ENCODE measurements at regions not wholly inside any gene's neighbourhood (a gene's known extent, or its start where the extent isn't known, plus 50 kb on each side); places are given as distances from the start of the nearest gene placed in this dataset.

DNA sequence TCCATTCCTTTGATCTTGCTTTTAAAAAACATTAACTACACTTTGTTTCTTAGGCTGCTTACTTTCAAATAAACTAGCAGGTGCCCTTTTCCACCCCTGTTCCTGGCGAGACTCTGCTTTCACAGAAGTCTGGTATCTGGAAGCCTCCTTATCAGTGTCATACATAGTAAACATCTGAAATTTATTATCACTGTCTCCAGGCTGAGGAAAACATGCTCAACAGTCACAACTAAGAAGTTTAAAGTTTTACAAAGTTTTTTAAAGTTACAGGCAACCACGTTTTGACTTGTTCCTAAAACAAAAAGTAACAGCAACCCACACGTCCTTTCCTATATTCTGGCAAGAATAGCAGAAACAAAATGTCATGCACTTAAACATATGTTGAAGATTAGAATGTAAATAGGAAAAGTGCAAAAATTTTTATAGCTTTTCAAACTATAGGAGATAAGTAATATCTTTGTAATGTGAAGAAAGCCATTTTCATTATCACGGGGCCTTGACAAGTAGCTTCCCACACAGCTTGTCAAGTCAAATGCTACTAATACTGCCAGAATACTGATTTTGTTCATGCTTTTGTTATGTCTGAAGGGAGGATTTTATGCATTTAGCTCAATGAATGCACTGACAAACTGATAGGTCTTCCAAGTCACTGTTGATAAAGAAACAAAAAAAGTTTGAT lies 275.2 kb upstream of the KCNMB2 start:
- TF ChIP-seq, protein P1, sequence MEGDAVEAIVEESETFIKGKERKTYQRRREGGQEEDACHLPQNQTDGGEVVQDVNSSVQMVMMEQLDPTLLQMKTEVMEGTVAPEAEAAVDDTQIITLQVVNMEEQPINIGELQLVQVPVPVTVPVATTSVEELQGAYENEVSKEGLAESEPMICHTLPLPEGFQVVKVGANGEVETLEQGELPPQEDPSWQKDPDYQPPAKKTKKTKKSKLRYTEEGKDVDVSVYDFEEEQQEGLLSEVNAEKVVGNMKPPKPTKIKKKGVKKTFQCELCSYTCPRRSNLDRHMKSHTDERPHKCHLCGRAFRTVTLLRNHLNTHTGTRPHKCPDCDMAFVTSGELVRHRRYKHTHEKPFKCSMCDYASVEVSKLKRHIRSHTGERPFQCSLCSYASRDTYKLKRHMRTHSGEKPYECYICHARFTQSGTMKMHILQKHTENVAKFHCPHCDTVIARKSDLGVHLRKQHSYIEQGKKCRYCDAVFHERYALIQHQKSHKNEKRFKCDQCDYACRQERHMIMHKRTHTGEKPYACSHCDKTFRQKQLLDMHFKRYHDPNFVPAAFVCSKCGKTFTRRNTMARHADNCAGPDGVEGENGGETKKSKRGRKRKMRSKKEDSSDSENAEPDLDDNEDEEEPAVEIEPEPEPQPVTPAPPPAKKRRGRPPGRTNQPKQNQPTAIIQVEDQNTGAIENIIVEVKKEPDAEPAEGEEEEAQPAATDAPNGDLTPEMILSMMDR (IDR thresholded peaks at IDR 0.05; ENCODE audit: insufficient read depth, missing control alignments): no peak
- FAIRE-seq (no peak), DNase-seq (ENCODE audit: insufficient read length, low spot score) (no peak)

DNA sequence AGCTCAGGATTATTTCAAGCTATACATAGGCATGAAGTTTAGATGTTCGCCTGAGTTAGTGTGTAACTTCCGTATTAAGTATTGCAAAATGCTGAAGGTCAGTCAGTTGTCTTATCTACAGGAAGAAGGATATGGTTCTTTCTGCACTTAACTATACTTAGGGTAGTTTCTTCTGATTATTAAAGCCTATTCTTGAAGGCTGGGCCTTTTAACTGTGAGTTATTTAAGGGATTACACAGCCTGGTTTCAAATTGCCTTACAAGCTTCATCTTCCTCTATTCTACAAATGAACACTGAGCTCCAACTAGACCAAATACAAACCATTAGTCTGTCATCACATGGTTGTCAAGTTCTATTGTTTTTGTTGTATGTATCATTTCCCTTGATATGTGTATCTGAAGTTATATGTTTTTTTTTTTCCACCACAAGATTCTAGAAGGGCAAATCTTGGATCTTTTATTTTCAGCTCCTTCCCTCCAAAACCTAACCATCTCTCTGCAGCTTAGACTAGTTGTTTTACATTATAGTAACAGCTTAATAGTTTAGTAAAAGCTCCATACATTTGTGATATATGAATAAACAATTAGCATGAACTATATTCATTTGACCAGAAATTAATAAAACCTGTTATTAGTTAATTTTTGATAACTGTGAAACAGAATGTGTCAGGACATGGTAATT lies 272.9 kb upstream of the KCNMB2 start:
- FAIRE-seq (peak; percentile 86), DNase-seq (ENCODE audit: insufficient read length, low spot score) (no peak)
- TF ChIP-seq, protein P1 (IDR thresholded peaks at IDR 0.05; ENCODE audit: insufficient read depth, missing control alignments): no peak

DNA sequence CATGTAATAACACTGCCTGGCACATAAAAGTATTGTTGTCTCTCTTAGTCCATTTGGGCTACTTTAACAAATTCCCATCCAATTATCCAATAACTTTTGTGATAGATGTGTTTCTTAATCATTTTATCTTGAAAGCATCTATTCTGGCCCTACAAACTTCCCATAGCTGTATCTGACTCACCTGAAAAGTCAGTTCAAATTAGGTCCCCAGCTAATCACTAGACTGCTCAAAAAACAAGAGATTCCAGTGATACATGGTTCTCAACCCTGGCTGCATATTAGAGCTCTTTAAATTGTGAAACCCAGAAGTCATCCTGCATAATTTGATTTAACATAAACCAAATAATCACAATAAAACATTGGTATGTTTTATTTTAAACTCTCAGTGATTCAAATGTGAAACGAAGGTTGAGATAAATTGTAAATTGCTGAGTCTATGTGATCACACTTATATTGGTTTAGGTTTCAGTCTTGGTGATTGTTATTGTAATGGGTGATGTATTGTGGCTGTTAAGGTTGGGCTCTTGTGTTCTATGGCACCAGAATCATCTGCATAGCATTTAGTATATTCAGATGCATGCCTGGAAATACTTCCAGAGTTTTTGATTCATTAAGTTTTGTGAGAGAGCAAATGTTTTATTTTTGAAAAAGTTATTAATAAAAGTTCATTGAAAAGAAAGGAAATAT lies 268.9 kb upstream of the KCNMB2 start:
- FAIRE-seq: no peak
- DNase-seq (ENCODE audit: insufficient read length, low spot score): no peak

DNA sequence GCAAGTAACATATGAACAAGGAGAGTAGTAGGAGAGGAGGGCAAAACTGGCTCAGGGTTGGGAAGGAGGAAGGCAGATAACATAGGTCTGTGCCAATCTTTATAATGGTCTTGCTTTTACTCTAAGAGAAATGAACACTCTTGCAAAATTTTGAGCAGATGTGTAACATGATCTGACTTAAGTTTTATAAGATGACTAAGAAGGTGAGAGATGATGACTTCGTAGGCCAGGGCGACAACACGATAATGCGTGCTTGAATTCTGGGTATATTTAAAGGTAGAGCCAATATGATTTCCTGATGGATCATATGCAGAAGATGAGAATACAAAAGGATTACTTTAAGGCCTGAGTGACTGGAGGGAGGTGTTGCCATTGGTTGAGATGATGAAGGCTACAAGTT lies 265.4 kb upstream of the KCNMB2 start:
- FAIRE-seq (no peak), DNase-seq (ENCODE audit: insufficient read length, low spot score) (no peak)
- TF ChIP-seq, protein P1 (IDR thresholded peaks at IDR 0.05; ENCODE audit: insufficient read depth, missing control alignments): no peak

More for the DNA sequence above, 268.9 kb upstream of the KCNMB2 start:
- TF ChIP-seq, protein P1 (IDR thresholded peaks at IDR 0.05; ENCODE audit: insufficient read depth, missing control alignments): no peak

DNA sequence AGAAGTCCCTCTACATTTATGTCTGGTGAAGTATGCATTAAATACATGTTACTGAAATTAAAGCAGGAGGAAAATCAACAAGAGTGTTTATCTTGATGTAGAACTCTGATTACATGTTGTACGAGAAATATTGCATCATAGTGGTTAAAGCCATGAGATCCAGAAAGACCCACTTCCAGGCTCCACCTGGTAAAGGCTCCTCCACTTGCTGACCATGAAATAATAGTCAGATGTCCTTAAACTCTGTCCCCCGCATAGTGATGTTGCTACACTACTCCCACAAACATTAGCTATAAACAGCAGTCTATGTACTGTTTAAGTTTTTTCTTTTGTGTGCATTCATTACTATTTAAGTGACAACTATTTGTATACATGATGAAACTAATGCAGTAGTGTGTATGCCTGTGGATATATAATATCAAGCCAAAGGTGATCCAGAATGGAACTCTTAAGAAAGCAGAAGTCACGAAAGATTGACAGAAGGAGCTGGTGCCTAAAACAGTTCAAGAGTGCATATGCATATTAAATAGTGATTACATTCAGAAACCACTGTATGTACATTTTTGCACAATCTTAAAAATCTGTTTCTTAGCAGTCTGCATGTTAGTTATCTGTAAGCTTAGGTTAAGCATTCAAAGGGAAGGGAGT lies 264.4 kb upstream of the KCNMB2 start:
- FAIRE-seq: no peak
- TF ChIP-seq, protein P1 (IDR thresholded peaks at IDR 0.05; ENCODE audit: insufficient read depth, missing control alignments): no peak
- no peak for DNase-seq (ENCODE audit: insufficient read length, low spot score)

DNA sequence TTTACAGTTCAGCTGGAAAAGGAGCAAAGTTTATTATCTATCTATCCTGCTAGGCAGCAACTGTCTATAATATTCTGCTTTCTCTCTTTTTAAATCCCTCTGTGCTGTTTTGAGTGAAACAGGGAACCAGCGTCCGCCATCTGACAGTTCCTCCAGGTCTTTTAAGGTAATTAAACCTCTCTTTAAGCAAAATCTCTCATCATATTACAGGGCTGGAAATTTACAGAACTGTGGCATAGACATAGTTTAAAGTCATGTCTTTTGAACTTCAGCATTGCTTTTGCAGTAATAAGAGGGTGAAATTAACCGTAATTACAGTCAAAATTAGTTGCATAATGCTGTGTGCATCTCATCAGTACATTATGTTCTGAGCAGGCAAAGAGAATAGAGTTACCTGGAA lies 263.4 kb upstream of the KCNMB2 start:
- no peak for DNase-seq (ENCODE audit: insufficient read length, low spot score)
- TF ChIP-seq, protein P1 (IDR thresholded peaks at IDR 0.05; ENCODE audit: insufficient read depth, missing control alignments): no peak
- FAIRE-seq: no peak
